Activated naive CD4-positive, alpha-beta T cell treated with anti-CD3 and anti-CD28 coated beads, Interleukin-2, amount 50 U/mL, for 72 hours (primary cell): ENCODE measurements at regions not wholly inside any gene's neighbourhood (a gene's known extent, or its start where the extent isn't known, plus 50 kb on each side); places are given as distances from the start of the nearest gene placed in this dataset.

ENCODE experiments used
- ATAC-seq, 2 donors: fragments of 150-1000 bp; cut with Tn5 transposase; 2 replicates each; pipeline ENCODE4 v1.10.0; 2021; ENCODE audit warnings: mild to moderate bottlenecking in 2 of 2, moderate library complexity in 2 of 2
- DNase-seq, 2 donors: peaks; one replicate each; pipeline ENCODE4 v3.0.0; 2021 to 2022; ENCODE audit warnings: low spot score in 2 of 2
- H3K27ac Mint-ChIP-seq, 2 donors: one replicate each; pipeline ENCODE4 v1.8.0; 2022; ENCODE audit warnings: mild to moderate bottlenecking in 2 of 2, mixed read lengths in 2 of 2
- H3K36me3 Mint-ChIP-seq, 2 donors: one replicate each; pipeline ENCODE4 v1.8.0; 2022; ENCODE audit warnings: mixed read lengths in 2 of 2
- H3K9me3 Mint-ChIP-seq, 2 donors: one replicate each; pipeline ENCODE4 v1.8.0; 2022; ENCODE audit warnings: mixed read lengths in 2 of 2

GRCh38 chr17:69871318-69871717, 203.7 kb upstream of the KCNJ16 start:
- Mint-ChIP-seq H3K36me3 (no peaks in the 10 kb centered on the region), H3K27ac (no peak overlapping the region), H3K9me3 (peaks cover 15 to 19% of the 10 kb centered on the region in 2 donors)
- ATAC-seq: no peak
- DNase-seq: no peak

DNA sequence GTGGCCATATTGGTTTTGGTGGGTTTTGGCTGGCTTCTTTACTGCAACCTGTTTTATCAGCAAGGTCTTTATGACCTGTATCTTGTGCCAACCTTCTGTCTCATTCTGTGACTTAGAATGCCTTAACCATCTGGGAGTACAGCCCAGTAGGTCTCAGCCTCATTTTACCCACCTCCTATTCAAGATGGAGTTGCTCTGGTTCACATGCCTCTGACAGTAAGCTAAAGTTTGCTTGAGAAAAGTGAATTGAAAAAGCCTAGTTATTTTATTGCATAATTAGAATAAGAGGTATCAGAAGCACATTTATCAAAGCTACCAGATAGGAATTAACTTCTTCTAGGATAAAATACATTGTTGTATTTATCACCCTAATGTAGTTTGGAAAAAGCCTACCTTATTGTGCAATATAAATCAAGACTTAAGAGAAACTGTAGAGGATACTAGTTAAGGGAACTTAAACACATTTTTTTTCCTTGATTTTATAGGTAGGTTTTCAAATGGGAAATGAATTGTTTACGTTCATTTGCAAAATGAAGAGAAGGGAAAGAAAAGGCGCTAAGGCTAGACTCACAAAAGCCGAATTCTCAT, 202.3 kb upstream of the KCNJ16 start:
- H3K27ac Mint-ChIP-seq: no peak overlapping the region
- H3K36me3 Mint-ChIP-seq: no peaks in the 10 kb centered on the region
- ATAC-seq (no peak), DNase-seq (no peak)
- peaks cover 11 to 16% of the 10 kb centered on the region in 2 donors for H3K9me3 Mint-ChIP-seq

DNA sequence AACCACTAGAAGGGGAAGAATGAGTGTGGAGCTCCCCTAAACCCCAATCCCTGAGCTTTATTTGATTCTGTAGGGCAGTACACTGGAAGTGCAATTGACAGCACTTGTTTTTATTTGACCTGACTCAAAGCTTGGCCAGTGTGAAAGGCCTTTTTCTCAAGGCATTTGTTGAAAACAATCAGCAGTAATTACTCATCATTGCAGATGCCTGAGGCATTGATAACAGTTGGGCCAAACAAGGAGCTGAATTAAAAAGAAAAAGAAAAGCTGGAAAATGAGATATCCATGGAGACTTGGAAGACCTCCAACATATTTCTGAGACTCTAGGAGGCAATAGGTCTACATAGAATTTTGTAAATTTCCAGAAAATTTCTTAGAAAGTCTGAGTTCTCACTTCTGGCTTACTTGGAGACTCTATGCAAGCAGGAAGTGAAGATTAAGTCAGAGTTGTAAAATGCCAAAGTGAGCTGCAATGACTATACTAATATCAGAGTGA, 200.8 kb upstream of the KCNJ16 start:
- Mint-ChIP-seq H3K36me3 (no peaks in the 10 kb centered on the region), H3K9me3 (peaks cover 8 to 11% of the 10 kb centered on the region in 2 donors), H3K27ac (no peak overlapping the region)
- no peak for ATAC-seq
- no peak for DNase-seq

DNA sequence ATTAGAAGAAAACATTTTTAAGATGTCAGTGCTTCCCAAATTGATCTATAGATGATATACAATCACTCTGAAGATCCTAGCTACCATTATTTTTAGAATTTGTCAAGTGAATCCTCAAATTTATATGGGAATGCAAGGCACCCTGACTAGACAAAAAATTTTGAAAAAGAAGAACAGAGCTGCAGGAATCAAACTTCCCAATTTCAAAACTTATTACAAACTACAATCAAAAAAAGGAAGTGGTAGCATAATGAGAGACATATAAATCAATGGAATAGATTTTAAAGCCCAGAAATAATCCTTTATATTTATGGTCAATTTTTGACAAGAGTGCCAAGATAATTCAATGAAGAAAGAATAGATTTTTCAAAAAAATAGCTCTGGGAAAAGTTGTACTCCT, 198.3 kb upstream of the KCNJ16 start:
- H3K27ac Mint-ChIP-seq: no peak overlapping the region
- H3K36me3 Mint-ChIP-seq: no peaks in the 10 kb centered on the region
- DNase-seq: no peak
- ATAC-seq: no peak
- H3K9me3 Mint-ChIP-seq: peaks cover 6 to 7% of the 10 kb centered on the region in 2 donors

DNA sequence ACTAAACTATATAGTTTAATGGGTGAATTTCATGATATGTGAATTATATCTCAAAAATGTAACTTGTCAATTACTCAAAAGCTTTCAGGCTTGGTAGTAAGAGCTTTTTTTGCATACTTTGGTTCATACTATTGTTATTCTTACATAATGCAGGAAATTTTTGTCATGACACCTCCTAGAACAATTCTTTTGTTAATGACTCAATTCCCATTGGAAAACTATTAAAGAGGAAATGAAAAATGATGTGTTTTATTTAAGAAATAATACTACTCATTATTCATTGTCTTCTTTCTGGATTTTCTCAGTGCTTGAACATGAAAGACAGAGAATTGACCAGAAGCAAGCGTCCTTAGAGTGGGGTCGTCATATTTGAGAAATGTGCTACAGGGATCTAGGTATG, 196.4 kb upstream of the KCNJ16 start:
- Mint-ChIP-seq H3K9me3 (peaks cover 4% of the 10 kb centered on the region in 2 donors), H3K27ac (no peak overlapping the region), H3K36me3 (no peaks in the 10 kb centered on the region)
- no peak for ATAC-seq
- no peak for DNase-seq

- H3K36me3 Mint-ChIP-seq: no peaks in the 10 kb centered on the region
- no peak for ATAC-seq
- H3K27ac Mint-ChIP-seq: no peak overlapping the region
- peaks cover 2% of the 10 kb centered on the region in 2 donors for H3K9me3 Mint-ChIP-seq
- no peak for DNase-seq
Measured at GRCh38 chr17:69879576-69879975, 195.4 kb upstream of the KCNJ16 start.

DNA sequence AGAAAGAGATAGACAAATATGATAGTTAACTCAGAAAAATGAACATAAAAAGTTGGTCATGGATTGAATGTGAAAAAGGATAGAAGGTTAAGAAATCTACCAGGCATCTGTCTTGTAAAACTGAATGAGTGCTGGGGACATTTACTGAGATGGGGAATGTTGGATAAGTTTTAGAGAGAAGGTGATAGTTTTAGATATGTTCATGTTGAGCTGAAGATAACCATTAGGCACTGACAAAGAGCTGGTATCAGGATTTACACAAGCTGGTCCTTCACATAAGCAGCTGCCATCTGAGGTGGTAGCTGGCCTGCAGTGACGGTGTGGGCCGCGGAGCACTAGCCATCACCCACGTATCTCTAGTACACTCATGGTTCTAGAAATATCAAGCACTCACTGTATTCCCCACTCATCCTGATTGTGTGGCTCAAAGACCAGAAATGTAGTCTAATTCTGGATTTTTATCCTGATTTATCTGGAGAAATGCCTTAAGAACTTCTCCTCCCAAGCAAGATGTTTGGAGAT, 194.4 kb upstream of the KCNJ16 start:
- DNase-seq (no peak), ATAC-seq (no peak)
- Mint-ChIP-seq H3K27ac (no peak overlapping the region), H3K9me3 (no peaks in the 10 kb centered on the region), H3K36me3 (no peaks in the 10 kb centered on the region)

- Mint-ChIP-seq H3K9me3 (no peaks in the 10 kb centered on the region), H3K36me3 (no peaks in the 10 kb centered on the region), H3K27ac (no peak overlapping the region)
- ATAC-seq (no peak), DNase-seq (no peak)
Measured at GRCh38 chr17:69882281-69882680, 192.7 kb upstream of the KCNJ16 start.

DNA sequence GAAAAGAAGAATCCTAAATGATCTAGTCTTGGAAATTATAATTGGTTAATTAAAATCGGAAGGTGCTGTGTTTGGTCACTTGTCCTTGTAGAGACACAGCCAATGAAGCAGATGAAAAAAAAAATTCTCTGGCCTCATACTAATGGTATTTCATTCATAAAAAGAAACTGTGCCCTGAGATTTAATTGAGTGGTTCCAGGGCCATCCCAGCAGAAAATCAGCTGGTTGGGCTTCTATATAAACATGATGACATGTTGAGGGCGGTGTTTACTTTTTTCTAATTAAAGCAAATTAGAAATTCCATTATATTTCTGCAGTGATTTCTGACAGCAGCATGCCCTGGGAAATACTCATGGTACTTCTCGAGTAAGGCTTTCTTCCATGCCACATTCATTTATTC, 191.9 kb upstream of the KCNJ16 start:
- H3K9me3 Mint-ChIP-seq: no peaks in the 10 kb centered on the region
- H3K36me3 Mint-ChIP-seq: no peaks in the 10 kb centered on the region
- ATAC-seq: no peak
- DNase-seq: no peak
- no peak overlapping the region for H3K27ac Mint-ChIP-seq

DNA sequence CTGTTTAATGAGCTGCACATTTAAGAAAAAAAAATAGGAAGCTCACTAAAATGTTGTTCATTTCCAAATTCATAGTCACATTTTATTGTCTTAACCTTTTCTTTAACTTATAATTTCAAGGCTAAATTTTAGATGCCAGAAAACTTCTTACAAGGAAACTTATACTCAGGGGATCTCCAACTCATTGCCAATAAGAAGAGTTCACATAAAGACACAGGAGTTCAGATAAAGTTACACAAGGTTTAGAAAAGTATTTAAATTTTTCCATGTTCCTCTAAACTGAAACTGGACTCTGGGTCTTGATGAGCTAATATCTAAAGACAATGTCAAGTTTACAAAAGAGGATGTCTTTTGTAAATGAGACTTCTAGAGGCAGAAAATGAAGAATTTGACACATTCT, 190.7 kb upstream of the KCNJ16 start:
- Mint-ChIP-seq H3K36me3 (no peaks in the 10 kb centered on the region), H3K9me3 (no peaks in the 10 kb centered on the region), H3K27ac (no peak overlapping the region)
- no peak for DNase-seq
- ATAC-seq: no peak

DNA sequence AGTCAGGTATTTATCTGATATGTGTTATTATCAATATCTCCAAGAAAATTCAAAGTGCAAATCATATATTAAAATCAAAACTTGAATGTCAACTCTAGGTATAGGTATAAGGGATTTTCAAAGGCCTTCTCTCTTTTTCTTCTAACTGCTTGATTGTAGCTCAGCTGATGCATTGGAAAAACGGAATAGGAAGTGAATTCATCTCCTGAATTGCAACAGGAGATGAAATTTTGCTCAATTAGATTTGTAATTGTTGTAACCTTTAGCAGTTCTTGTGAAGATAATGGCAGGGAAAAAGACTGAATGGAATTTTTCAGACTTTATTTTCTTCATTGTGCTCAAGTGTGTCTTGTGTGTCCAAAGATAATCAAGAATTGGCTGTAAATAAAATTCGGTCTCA, 190.2 kb upstream of the KCNJ16 start:
- no peaks in the 10 kb centered on the region for H3K9me3 Mint-ChIP-seq
- ATAC-seq: no peak
- no peak overlapping the region for H3K27ac Mint-ChIP-seq
- DNase-seq: no peak
- no peaks in the 10 kb centered on the region for H3K36me3 Mint-ChIP-seq

DNA sequence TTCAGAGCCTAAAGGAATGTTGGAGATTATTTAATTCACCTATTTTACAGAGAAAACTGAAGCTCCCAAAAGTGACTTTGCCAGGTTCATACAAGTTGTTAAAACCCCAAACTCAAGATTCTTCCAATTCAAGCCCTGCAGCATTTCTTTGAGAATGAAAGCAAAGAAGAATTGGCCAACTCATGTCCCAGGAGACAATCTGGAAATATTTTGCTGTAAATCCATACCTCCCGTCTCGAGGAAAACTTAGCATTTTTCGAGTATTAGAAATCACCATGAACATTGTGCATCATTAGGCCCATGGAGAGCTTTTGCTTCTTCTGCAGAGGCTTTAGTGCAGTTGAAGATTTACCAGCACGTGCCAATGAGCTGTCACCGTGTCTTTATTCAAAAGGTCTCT, 176.4 kb upstream of the KCNJ16 start:
- no peaks in the 10 kb centered on the region for H3K9me3 Mint-ChIP-seq
- DNase-seq (no peak), ATAC-seq (no peak)
- no peak overlapping the region for H3K27ac Mint-ChIP-seq
- H3K36me3 Mint-ChIP-seq: no peaks in the 10 kb centered on the region

- DNase-seq (no peak), ATAC-seq (no peak)
- H3K9me3 Mint-ChIP-seq: peaks cover 0 to 4% of the 10 kb centered on the region in 2 donors
- H3K27ac Mint-ChIP-seq: no peak overlapping the region
- no peaks in the 10 kb centered on the region for H3K36me3 Mint-ChIP-seq
Measured at GRCh38 chr17:69900101-69900500, 174.9 kb upstream of the KCNJ16 start.

GRCh38 chr17:69900829-69901228, 174.2 kb upstream of the KCNJ16 start:
- Mint-ChIP-seq H3K9me3 (peaks cover 0 to 6% of the 10 kb centered on the region in 2 donors), H3K27ac (no peak overlapping the region), H3K36me3 (no peaks in the 10 kb centered on the region)
- ATAC-seq (no peak), DNase-seq (no peak)

- ATAC-seq: no peak
- Mint-ChIP-seq H3K27ac (no peak overlapping the region), H3K36me3 (no peaks in the 10 kb centered on the region), H3K9me3 (peaks cover 0 to 15% of the 10 kb centered on the region in 2 donors)
- no peak for DNase-seq
Measured at GRCh38 chr17:69906306-69906705, 168.7 kb upstream of the KCNJ16 start.

DNA sequence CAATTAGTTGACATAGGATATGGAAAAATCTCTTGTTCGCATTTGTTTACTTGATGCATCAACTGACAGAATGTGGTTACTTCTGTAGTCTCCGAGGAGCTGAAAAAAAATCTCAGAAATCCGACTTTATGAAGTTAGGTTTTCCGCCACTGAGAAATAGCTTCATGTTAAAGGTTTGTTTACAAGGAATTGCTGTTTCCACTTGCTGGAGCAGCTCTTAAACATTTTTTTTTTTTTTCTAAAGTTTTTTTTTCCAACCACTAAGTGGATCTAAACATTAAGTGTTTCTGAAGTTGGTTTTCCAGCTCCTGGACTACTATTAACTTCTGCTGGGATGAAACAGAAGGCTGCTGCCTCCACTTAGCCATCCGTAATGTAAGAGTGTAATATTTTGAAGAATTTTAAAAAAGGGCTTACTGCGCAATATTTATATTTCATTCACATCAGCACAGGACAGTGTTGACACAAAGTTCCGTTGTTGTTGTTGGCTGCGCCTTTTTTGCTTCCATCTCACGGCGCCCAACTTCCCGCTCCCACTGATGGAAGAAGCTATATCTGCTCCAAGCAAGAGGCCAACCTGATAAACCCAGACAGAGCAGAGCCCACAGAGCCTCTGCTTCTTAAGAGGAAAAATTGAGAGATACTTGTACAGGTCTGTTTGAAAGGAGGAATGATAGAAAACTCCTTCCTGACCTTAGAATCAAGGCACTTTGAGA, 167.7 kb upstream of the KCNJ16 start:
- H3K36me3 Mint-ChIP-seq: no peaks in the 10 kb centered on the region
- ATAC-seq (no peak), DNase-seq (no peak)
- no peak overlapping the region for H3K27ac Mint-ChIP-seq
- H3K9me3 Mint-ChIP-seq: peaks cover 0 to 15% of the 10 kb centered on the region in 2 donors

DNA sequence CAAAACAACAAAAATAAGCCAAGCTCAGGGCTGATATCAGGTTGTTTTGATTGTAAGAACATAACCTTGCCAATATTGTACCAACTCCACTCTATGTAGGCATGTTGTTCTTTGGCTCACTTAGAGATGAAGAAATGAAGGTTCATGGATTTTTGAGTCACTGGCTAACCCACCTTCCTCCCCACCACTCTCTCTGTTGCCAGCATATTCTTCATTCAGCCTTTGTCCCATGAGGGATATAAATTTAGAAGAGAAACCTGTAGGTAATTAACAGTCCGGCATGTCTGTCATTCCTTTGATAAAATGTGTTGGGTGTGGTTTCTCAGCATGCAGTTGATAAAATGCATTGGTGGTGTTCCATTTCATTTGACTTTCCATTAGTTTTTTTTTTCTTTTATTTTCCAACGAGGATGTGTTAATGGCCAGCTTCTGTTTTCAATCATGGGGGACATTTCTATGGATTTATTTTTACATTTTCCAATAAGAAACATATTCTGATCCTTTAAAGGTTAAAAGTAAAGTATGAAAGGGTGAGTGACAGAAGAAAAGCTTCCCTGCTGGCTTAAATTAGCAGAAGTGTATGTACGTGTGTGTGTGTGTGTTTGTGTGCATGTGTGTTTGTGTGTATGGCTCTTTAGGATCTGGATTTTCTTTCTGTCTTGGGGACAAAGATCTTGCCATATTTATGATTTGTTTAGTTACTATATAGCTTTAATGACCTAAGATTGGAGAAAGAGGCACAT, 166.2 kb upstream of the KCNJ16 start:
- H3K27ac Mint-ChIP-seq: no peak overlapping the region
- no peaks in the 10 kb centered on the region for H3K36me3 Mint-ChIP-seq
- H3K9me3 Mint-ChIP-seq: peaks cover 0 to 15% of the 10 kb centered on the region in 2 donors
- DNase-seq: no peak
- no peak for ATAC-seq
